Panc1 (cell line): ENCODE measurements at regions not wholly inside any gene's neighbourhood (a gene's known extent, or its start where the extent isn't known, plus 50 kb on each side); places are given as distances from the start of the nearest gene placed in this dataset.

ENCODE experiments used
- ATAC-seq: fragments of 200-7000 bp; cut with Tn5 transposase; 2 replicates; pipeline ENCODE4 v1.9.1; 2020; ENCODE audit warnings: mild to moderate bottlenecking, moderate library complexity
- BruUV-seq: library from RNA; stranded (reverse); fragments of 400-500 nt; replicated peaks from 2 replicates; lab custom pipeline; 2021; lab: Mats Ljungman, UMichigan
- CTCF ChIA-PET: fragments of 300-600 bp; sonication (Branson Sonifier 250); formaldehyde crosslinking; loops from one replicate; lab custom pipeline; 2022; ENCODE audit warnings: antibody characterized with exemption; lab: Charles Lee
- POLR2A ChIA-PET: fragments of 300-600 bp; sonication (Branson Sonifier 250); formaldehyde crosslinking; loops from one replicate; lab custom pipeline; 2022; ENCODE audit warnings: antibody characterized with exemption; lab: Charles Lee
- DNase-seq: peaks from one replicate; pipeline ENCODE4 v3.0.0-alpha.2; 2010; ENCODE audit warnings: low read depth, low spot score
- H3K27ac ChIP-seq: 2 replicates; pipeline ENCODE4 v1.5.1; 2011; ENCODE audit warnings: mild to moderate bottlenecking, low read length, inconsistent platforms
- H3K27me3 ChIP-seq: fragments of 200-500 bp; sonication (Bioruptor generic); 2 replicates; pipeline ENCODE4 v1.6.0; 2014; ENCODE audit warnings: low read length, inconsistent platforms; ENCODE audit not compliant: control insufficient read depth, insufficient read depth
- H3K36me3 ChIP-seq: fragments of 200-500 bp; sonication (Bioruptor generic); 2 replicates; pipeline ENCODE4 v1.5.1; 2014; ENCODE audit warnings: inconsistent platforms, mild to moderate bottlenecking, low read length, moderate library complexity; ENCODE audit not compliant: control insufficient read depth, insufficient read depth
- H3K4me1 ChIP-seq: 2 replicates; pipeline ENCODE4 v1.5.1; 2011; ENCODE audit warnings: inconsistent platforms, mild to moderate bottlenecking, low read length, moderate library complexity; ENCODE audit not compliant: control insufficient read depth, insufficient read depth
- H3K4me3 ChIP-seq, 2 experiments: 2 replicates each; pipeline ENCODE4 v1.5.1; 2011 to 2012; ENCODE audit warnings: low read depth in 2 of 2, low read length in 2 of 2, mild to moderate bottlenecking in 2 of 2, inconsistent platforms in 1 of 2, moderate library complexity in 1 of 2
- H3K9me3 ChIP-seq: fragments of 200-500 bp; sonication (Bioruptor generic); 2 replicates; pipeline ENCODE4 v1.5.1; 2014; ENCODE audit warnings: low read depth, mild to moderate bottlenecking, inconsistent platforms, low read length, moderate library complexity; ENCODE audit not compliant: control insufficient read depth, insufficient read depth
- CTCF ChIP-seq: fragments of 450-650 bp; IDR thresholded peaks from 2 replicates; pipeline ENCODE4 v1.5.1; 2017; ENCODE audit warnings: mild to moderate bottlenecking
- POLR2AphosphoS5 ChIP-seq: IDR thresholded peaks from 2 replicates; pipeline ENCODE4 v1.6.1; 2012; ENCODE audit warnings: mild to moderate bottlenecking, low read depth, low read length, moderate library complexity
- REST ChIP-seq, 2 experiments: IDR thresholded peaks; 2 replicates each; pipeline ENCODE4 v1.6.1; 2011 to 2012; ENCODE audit warnings: low read depth in 2 of 2, control low read depth in 1 of 2, low read length in 1 of 2, mild to moderate bottlenecking in 1 of 2, moderate library complexity in 1 of 2; ENCODE audit not compliant: insufficient read depth in 1 of 2
- SIN3A ChIP-seq: IDR thresholded peaks from 2 replicates; pipeline ENCODE4 v1.6.1; 2012; ENCODE audit warnings: low read depth, mild to moderate bottlenecking, low read length, moderate library complexity, borderline replicate concordance; ENCODE audit not compliant: insufficient read depth
- TCF7L2 ChIP-seq: IDR thresholded peaks from 2 replicates; pipeline ENCODE4 v1.6.1; 2011; ENCODE audit warnings: mild to moderate bottlenecking, low read depth, low read length, inconsistent platforms
- in situ Hi-C: cut with HindIII; loops from 2 replicates; pipeline ENCODE4 v1.10.0; 2016; ENCODE audit warnings: low sequenced_read_pairs, low pct_unique_long_range_greater_than_20kb
- intact Hi-C: fragments of 100-400 bp; cut with micrococcal nuclease; formaldehyde crosslinking; loops from one replicate; pipeline ENCODE4 v1.10.0; 2022; ENCODE audit not compliant: unreplicated experiment

GRCh38 chr12:115401761-115402160 is 717.8 kb upstream of the TBX3 start:
- ChIA-PET POLR2A (no interaction called here), CTCF (no interaction called here)
- Histone ChIP-seq H3K27ac (no peak overlapping the region), H3K36me3 (no peaks in the 10 kb centered on the region), H3K27me3 (no peaks in the 10 kb centered on the region), H3K4me1 (no peaks in the 10 kb centered on the region), H3K4me3 (no peak overlapping the region), H3K9me3 (peaks cover under 1% of the 10 kb centered on the region; the same call in 1 of the 2 replicates)
- intact Hi-C loops (no loop called here), in situ Hi-C loops (no loop called here)
- ATAC-seq (no peak), DNase-seq (no peak)
- no peak for TF ChIP-seq POLR2AphosphoS5
- no peak for TF ChIP-seq TCF7L2
- TF ChIP-seq CTCF = no peak
- TF ChIP-seq REST (IDR thresholded peaks at IDR 0.05; ENCODE audit: insufficient read depth in 1 of 2, low read depth in 2 of 2, low read length in 1 of 2) = no peak
- TF ChIP-seq SIN3A = no peak
- BruUV-seq = no TSS peak

GRCh38 chr12:115400011-115400410 is 716.0 kb upstream of the TBX3 start:
- ChIA-PET POLR2A (no interaction called here), CTCF (no interaction called here)
- in situ Hi-C loops (no loop called here), intact Hi-C loops (no loop called here)
- DNase-seq (no peak), ATAC-seq (no peak)
- H3K4me1 ChIP-seq = no peaks in the 10 kb centered on the region
- TF ChIP-seq POLR2AphosphoS5 = no peak
- no peak for TF ChIP-seq SIN3A
- no peak for TF ChIP-seq REST (IDR thresholded peaks at IDR 0.05; ENCODE audit: insufficient read depth in 1 of 2, low read depth in 2 of 2, low read length in 1 of 2)
- no peak for TF ChIP-seq TCF7L2
- H3K9me3 ChIP-seq = peaks cover 4% of the 10 kb centered on the region; the same call in 1 of the 2 replicates
- H3K4me3 ChIP-seq = no peak overlapping the region
- no peak overlapping the region for H3K27ac ChIP-seq
- H3K36me3 ChIP-seq = no peaks in the 10 kb centered on the region
- no TSS peak for BruUV-seq
- H3K27me3 ChIP-seq = no peaks in the 10 kb centered on the region
